DMS53 treated with DMSO at 0.1 percent for 48 hours (cell line): ENCODE measurements at regions not wholly inside any gene's neighbourhood (a gene's known extent, or its start where the extent isn't known, plus 50 kb on each side); places are given as distances from the start of the nearest gene placed in this dataset.
"Not testable (repeated sequence)": the region's sequence is repeated elsewhere in the genome, so short reads cannot be mapped to it uniquely, and the experiment has no call there.

Experiments used
- DNase-seq: peaks from one replicate; lab custom pipeline; 2025; ENCODE audit not compliant: unreplicated experiment; lab: John Stamatoyannopoulos, UW

DNA sequence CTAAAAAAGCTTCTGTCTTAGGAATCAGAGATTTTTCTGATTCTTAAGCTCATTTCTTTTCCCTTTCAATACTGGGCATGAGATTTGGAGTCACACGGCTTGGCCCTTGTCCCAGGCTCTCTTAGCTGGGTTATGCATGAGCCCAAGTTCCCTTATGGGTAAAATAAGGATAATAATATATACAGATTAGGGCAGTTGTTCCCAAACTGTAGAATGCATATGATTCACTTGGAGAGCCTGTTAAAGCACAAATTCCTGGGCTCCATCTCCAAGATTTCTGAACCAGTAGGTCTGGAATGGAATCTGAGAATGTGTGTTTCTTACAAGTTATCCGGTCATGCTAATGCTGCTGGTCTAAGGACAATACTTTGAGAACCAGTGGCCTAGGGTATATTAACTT lies 154.0 kb downstream of the REEP3 start:
- no peak for DNase-seq

DNA sequence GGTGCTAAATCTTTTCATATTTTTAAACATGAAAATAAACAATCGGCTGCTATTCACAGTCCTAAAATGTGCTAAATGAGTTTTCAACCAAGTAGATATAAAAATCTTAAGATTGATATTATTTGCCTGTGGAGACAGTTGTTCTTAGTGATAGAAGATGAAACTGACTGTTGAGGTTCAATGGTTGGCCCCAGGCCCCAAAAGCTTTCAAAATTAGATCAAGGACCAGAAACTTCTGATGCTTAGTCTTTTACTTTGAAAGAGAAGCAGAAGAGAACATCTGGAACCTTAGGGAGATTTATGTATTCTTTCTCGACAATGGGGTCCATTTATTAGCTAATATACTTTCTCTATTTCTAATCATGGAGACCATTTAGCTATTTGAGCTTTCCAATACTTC lies 155.8 kb downstream of the REEP3 start:
- no peak for DNase-seq

DNA sequence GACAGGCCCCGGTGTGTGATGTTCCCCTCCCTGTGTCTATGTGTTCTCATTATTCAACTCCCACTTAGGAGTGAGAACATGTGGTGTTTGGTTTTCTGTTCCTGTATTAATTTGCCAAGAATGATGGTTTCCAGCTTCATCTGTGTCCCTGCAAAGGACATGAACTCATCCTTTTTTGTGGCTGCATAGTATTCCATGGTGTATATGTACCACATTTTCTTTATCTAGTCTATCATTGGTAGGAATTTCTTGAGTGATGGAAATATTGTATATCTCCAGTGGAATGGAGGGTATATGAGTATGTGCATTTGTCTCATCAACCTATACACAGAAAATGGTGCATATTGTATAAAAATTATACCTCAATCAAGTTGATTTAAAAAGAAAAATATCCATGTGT lies 159.3 kb downstream of the REEP3 start:
- DNase-seq, result not testable (repeated sequence)

DNA sequence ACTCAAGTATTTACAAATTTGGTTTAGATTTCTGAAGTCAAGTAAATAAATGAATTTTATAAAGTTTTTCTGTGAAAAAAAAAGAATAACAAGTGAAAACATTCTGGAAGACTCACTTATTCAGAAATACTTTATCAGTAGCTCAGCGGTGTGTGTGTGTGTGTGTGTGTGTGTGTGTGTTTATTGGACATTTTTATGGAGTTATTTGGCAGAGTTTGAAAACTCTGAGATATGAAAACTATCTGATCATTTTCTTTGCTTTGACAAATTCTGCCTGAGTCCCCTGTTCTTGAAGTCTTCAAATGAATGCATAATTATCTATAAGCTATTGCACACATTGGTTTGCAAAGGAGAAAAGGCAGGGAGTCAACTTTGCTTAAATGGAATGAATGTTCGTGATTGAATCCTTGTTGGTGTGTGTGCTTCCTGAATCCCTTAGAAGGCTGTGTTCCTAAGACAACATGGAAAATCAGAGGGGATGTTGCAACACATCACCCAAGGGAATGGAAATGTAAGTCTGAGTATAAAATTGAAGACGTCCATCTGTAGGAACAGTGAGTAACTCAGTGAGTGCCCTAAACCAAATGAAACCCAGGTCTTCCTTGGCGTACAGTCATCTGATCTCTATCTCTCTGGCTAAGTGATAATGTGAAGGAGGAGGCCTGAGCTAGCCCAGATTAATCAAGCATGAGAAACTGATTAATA lies 160.9 kb downstream of the REEP3 start:
- DNase-seq, result no peak

DNA sequence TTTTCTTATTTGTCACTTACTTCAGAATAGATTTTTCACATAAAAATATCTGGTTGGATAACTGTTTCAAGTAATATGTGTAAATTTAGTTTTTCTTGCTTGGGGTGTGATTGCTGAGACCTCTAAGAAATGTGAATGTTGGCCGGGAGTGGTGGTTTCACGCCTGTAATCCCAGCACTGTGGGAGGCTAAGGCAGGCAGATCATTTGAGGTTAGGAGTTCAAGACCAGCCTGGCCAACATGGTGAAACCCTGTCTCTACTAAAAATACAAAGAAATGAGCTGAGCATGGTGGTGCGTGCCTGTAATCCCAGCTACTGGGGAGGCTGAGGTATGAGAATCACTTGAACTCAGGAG lies 161.5 kb downstream of the REEP3 start:
- DNase-seq, result not testable (repeated sequence)

DNA sequence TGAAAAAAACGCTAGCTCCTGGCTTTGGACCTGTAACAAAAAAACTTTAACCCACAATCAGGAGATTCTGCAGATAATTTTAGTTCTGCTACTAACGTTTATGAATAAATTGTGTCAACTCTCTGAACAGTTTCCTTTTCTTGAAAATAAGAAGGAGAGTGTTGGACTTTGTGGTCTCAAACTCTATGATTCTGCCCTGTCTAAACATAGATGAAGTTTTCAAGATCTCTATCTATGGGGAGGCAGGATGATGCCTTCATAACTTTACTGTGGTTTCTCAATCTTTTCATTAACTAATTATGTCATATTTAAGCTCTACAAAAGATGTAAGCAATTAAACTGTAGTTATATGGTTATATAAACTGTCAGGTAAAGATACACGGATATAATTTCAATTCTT lies 162.0 kb downstream of the REEP3 start:
- DNase-seq, result no peak

DNA sequence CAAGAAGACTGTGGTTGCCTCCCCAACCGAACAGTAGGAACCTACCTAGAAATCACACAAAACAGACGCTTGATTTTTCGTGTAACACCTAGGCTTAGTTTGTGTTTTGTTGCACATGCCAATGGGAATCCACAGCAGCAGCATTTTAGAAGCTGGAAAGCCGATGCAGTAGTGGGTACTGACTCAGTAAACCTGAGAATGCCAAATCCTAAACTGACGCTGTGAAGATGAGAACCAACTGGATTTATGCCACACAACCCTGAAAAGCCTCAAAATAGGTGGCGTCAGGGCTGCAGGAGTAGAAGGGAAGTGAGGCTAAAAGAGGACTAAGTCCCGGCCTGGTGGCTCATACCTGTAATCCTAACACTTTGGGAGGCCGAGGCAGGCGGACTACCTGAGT lies 162.5 kb downstream of the REEP3 start:
- DNase-seq, result no peak

DNA sequence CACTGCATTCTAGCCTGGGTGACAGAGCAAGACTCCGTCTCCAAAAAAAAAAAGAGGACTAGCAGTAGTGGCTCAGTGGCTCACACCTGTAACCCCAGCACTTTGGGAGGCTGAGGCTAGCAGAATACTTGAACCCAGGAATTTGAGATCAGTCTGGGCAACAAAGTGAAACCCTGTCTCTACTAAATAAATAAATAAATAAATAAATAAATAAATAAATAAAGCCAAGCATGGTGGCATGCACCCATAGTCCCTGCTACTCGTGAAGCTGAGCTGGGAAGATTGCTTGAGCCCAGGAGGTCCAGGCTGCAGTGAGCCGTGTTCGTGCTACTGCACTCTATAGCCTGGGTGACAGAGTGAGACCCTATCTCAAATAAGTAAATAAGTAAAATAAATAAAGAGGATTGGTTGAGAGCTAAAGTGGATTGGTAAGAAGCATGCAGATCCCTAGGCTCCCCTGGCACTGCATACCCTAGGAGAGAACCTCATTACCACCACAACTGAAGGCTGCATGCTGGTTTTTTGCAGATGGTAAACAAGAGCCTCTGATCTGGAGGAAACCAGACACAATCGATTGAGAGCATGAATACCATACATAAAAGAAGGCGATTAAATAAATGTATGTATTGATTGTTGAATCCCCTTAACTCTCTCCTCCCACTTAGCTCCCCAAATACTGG lies 163.2 kb downstream of the REEP3 start:
- DNase-seq, result no peak

DNA sequence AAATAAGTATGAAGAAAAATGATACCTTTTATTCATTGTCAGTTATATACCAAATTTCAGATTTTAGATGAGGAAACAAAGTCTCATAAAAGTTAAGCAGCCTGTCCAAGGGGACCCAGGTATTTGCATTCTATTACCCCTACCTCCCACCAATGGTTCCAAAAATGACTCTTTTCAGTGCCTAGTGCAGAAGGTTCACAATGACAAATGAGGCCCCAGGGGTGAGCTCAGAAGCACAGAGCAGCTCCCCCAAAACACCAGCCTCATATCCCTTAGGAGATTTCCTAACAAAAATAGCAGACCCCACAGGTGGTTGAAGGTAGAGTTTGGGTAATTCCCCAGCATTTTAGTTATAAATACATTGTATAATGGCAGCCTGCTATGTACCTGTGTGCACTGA lies 168.6 kb downstream of the REEP3 start:
- no peak for DNase-seq

DNA sequence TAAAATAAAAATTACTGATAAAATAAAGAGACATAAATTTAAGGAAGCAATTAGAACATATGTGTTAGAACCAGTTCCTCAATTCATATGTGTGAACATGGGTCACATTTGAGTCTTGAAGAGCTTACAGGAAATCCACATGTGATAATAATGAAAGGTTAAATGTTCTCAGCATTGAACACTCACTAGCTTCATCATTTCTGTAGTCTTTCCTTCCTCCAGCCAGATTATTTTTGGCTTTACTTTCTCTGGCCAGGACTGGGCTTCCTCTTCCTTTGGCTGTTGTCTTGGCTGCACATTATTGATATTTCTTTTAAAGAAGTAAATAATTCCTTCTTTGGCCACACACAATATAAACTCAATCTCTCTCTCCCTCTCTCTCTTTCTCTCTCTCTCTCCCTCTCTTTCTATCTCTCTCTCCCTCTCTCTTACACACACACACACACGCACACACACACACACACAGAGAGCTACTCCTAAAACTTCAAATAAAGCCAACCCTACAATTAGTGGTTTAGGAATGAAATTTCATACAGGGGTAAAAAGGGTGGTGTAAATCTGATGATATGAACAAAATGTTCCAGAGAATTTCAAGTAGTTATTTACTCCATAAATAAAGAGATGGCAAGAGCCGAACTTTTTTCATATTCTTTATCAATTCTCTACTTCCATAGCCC lies 171.2 kb downstream of the REEP3 start:
- no peak for DNase-seq

DNA sequence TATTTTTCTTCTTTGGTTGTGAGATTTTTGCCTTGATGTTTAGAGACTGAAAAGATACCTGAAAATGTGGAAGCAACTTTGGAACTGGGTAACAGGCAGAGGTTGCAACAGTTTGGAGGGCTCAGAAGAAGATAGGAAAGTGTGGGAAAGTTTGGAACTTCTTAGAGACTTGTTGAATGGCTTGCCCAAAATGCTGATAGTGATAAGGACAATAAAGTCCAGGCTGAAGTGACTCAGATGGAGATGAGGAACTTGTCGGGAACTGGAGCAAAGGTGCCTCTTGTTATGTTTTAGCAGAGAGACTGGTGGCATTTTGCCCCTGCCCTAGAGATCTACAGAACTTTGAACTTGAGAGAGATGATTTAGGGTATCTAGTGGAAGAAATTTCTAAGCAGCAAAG lies 171.8 kb downstream of the REEP3 start:
- not testable (repeated sequence) for DNase-seq

DNA sequence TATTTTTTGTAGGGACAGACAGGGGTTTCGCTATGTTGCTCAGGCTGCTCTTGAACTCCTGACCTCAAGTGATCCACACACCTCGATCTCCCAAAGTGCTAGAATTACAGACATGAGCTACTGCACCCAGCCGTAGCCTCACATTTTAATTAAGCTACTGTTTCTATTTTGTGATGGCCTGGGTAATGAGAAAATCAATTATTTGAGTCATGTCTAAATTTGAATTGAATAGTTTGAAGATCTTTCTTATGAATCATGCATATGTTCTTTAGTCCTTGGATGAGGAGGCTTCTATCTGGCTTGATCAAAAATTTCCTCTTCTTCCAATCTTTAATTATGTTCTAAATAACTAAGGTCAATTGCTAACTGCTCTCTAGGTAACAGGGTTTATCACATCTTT lies 175.0 kb downstream of the REEP3 start:
- no peak for DNase-seq

DNA sequence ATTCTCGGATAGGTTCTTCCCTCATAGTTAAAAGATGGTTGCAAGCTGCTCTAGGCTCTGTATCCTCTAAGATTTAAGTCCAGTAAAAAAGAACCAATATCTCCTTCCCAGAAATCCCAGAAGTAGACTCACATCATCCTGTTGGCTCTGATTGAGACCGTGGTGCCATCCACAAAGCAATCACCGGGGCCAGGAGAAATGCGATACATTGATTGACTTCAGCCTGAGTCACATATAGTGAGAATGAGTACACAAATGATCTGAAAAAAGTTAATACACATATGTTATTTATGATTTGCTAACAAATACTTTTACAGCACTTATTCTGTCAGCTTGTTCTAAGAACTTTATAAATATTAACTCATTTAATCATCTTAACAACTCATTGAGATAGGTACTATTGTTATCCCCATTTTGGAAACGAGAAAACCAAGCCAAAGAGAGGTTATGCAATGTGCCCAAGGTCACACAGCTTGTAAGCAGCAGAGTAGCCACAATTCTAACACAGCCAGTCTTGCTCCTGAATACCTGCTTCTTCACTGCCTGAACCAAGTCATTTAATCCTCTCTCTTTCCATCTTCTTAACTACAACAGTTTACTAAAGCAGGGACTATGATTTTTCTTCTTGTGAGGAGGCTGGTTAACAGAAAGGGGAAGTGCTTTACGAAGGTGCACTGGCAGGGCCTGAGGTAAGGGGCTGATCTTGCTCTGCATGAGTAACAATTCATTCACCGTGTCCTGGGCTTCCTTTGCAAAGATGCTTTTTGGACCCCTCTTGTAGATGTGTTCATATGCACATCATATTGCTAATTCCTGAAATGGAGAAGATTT lies 177.0 kb downstream of the REEP3 start:
- DNase-seq, result no peak

DNA sequence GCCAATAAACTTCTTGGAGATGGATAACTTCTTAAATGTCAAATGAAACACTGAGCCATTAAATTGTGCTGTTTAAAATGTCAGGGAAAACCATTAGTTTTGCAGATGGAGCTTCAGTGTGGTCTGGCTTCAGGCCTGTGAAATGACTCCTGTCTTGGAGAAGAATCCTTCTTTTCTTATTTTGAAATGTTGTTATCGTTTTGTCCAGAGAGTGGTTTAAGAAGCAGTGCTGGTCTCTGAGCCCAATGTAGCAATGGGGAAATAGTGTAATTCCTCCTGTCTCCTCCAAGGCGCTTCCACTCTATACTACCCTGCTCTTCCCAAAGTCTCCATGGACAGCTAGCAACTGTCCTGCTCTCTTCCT lies 177.6 kb downstream of the REEP3 start:
- DNase-seq, result no peak

DNA sequence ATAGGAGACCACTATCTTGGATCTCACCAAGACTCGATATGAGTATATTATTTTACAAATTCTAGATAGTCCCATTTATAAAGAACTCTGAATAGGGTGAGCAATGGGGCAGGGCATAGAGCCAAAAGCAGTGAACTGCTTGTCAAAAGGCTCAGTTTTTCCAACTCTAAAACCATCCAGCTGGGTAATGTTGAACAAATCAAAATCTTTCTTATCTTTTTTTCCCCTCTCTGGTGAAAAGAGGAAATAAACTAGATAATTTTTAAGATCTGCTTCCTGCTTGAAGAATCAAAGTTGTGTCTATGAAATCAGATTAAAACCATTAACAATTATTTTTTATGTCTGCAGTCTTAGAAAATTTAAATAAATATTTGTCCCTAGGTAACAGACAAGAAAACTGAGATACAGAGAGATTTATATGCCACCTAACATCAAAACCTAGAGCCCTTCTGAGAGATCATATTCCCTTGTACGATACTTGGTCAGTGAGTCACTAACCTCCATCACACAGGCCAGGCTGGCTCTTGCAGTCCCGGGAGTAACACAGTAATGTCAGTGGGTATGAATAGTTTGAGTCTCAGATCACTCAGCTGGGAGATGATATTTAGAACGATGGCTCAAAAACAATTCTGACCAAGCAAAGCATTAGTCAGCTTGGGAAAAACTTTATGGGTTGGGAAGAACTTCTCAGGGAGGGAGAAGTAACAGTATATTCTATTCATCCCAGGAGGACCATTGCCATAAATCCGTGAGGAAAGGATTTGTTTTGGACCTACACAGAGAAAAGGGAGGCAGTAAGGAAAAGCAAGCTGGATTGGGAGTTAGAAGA lies 178.8 kb downstream of the REEP3 start:
- DNase-seq, result peak; percentile 48

DNA sequence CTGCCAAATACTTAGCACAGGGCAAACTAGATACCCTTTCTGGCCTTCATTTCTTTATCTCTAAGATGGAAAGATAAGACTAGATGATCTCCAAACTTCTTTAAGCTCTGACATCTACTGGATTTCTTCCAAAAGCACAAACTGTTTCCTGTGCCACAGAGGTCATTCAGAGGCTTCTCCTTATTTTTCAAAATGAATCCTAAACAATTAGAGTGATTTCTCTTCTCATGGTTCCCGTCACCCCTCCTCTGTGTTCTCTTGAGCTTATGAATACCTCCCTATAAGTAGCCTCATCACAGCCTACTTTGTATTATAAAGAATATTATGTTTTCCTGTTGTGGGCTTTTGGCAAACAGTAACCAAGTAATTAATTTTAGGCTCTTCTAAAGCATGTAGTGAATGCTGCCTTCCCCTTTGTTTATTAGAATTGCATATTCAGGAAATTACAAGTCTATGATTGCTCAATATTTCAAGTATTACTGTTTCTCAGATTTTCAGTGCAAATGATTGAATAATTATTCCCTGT lies 179.5 kb downstream of the REEP3 start:
- DNase-seq, result no peak

DNA sequence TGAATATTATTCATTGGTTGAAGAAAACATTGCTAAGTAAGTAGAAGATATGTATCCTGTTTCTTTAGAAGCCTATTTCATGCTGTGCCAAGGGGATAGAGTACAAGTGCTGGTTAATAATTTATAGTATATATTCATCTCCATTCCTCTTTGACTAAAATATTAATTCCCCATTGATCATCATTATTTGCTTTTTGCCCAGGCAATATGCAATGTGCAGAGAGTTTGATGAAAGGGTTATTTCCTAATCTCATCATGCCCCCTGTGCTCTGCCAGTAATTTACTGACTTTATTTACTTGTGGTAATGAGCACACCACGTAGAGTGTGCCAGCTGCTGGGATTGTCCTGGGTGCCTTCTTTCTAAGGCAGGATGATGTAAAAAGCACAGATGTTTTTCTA lies 180.9 kb downstream of the REEP3 start:
- peak; percentile 40 for DNase-seq

DNA sequence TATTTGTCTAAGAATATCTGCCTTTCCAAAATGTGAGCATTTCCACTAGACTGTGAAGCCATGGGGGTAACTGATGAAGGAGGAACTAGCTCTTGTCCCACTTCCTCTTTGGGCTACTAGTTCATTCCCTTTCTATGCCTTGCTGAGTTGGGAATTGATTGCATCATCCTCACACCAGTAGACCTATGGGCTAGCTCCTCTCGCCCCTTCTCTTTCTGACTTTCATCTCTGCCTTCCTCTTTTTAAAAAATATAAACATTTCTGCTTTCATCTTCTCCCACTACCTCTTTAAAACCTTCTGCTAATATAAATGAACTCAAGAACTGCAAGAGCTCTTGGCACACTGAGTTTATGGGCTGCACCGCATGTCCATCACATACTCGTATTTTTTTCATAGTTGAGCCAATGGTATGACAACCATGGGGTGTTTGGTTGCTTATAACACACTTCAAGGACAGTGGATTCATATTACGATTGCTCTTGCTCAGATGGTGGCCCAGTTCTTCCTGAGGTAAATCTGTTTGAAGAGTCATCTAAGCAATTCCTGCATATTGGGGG lies 182.0 kb downstream of the REEP3 start:
- DNase-seq, result peak; percentile 84

DNA sequence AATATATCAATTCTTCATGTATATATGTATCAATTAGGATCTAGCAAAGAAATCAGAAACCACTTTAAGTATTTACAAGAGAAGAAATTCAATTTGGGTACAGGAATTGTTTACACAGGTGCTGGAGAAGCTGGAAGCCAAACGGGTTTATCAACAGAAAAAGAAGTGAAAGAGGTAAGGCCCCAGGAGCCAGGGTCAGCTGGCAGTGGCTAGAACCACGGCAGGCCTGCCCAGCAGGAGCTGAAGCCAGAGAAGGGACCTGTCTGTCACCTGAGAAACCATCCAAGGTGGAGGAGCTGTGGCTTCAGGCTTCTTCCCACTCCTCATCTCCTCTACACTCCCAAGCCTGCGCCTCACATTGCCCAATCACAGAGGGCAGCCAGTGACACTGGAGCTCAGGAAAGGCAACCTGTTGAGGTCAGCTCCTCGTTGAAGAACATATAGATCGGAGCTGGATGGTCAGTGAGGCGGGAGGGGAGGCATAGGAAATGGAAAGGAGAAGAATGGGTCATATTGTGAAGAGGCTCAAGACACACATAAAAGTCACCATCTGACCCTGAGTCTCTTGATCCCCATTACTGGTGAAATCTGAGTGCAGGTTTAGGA lies 182.6 kb downstream of the REEP3 start:
- peak; percentile 80 for DNase-seq
